ENCODE measurements at regions not wholly inside any gene's neighbourhood (a gene's known extent, or its start where the extent isn't known, plus 50 kb on each side); places are given as distances from the start of the nearest gene placed in this dataset.

- no peak for DNase-seq
- peaks cover 6 to 25% (median 7%) of the 10 kb centered on the region in 6 donors for H3K9me3 Mint-ChIP-seq
- peaks cover 0 to 3% (median 3%) of the 10 kb centered on the region in 3 donors for H3K27me3 Mint-ChIP-seq (ENCODE audit: low read depth in 3 of 3)
- H3K27ac Mint-ChIP-seq = no peak overlapping the region
- H3K4me3 Mint-ChIP-seq = no peak overlapping the region
- no peaks in the 10 kb centered on the region for H3K4me1 Mint-ChIP-seq
- no peaks in the 10 kb centered on the region for H3K36me3 Mint-ChIP-seq
Measured at GRCh38 chr9:115616666-115617239, 498.8 kb upstream of the TNC start.

GRCh38 chr9:115625251-115625650 lies 507.3 kb upstream of the TNC start:
- peaks cover 0 to 3% (median 0%) of the 10 kb centered on the region in 3 donors for H3K27me3 Mint-ChIP-seq (ENCODE audit: low read depth in 3 of 3)
- DNase-seq = no peak
- no peaks in the 10 kb centered on the region for H3K36me3 Mint-ChIP-seq
- no peak overlapping the region for H3K27ac Mint-ChIP-seq
- peaks cover under 1 to 10% (median 6%) of the 10 kb centered on the region in 6 donors for H3K9me3 Mint-ChIP-seq
- H3K4me1 Mint-ChIP-seq = no peaks in the 10 kb centered on the region
- no peak overlapping the region for H3K4me3 Mint-ChIP-seq

GRCh38 chr9:115625954-115626353 lies 508.0 kb upstream of the TNC start:
- Mint-ChIP-seq H3K4me1 (no peaks in the 10 kb centered on the region), H3K36me3 (no peaks in the 10 kb centered on the region), H3K4me3 (no peak overlapping the region), H3K9me3 (peaks cover 2 to 8% (median 6%) of the 10 kb centered on the region in 6 donors), H3K27ac (no peak overlapping the region), H3K27me3 (ENCODE audit: low read depth in 3 of 3) (peaks cover 0 to 1% (median 0%) of the 10 kb centered on the region in 3 donors)
- DNase-seq = no peak

- Mint-ChIP-seq H3K9me3 (peaks cover 0 to 4% (median 0%) of the 10 kb centered on the region in 6 donors), H3K27ac (no peak overlapping the region), H3K4me1 (no peaks in the 10 kb centered on the region), H3K27me3 (ENCODE audit: low read depth in 3 of 3) (peaks cover 0 to 3% (median 0%) of the 10 kb centered on the region in 3 donors), H3K36me3 (no peaks in the 10 kb centered on the region), H3K4me3 (no peak overlapping the region)
- no peak for DNase-seq
Measured at GRCh38 chr9:115627511-115627910, 509.6 kb upstream of the TNC start.

- Mint-ChIP-seq H3K4me1 (no peaks in the 10 kb centered on the region), H3K9me3 (peaks cover 0 to 6% (median 0%) of the 10 kb centered on the region in 6 donors), H3K36me3 (no peaks in the 10 kb centered on the region), H3K27ac (no peak overlapping the region), H3K27me3 (ENCODE audit: low read depth in 3 of 3) (peaks cover 0 to 3% (median 0%) of the 10 kb centered on the region in 3 donors), H3K4me3 (no peak overlapping the region)
- DNase-seq = no peak
Measured at GRCh38 chr9:115628426-115628825, 510.5 kb upstream of the TNC start.

- Mint-ChIP-seq H3K4me1 (no peaks in the 10 kb centered on the region), H3K27me3 (ENCODE audit: low read depth in 3 of 3) (peaks cover 0 to 2% (median 0%) of the 10 kb centered on the region in 3 donors), H3K9me3 (peaks cover 0 to 6% (median 0%) of the 10 kb centered on the region in 6 donors), H3K27ac (no peak overlapping the region), H3K4me3 (no peak overlapping the region), H3K36me3 (no peaks in the 10 kb centered on the region)
- no peak for DNase-seq
Measured at GRCh38 chr9:115629879-115630840, 512.2 kb upstream of the TNC start.

GRCh38 chr9:115632391-115632790 lies 514.4 kb upstream of the TNC start:
- H3K9me3 Mint-ChIP-seq = peaks cover 0 to 9% (median 2%) of the 10 kb centered on the region in 6 donors
- H3K27me3 Mint-ChIP-seq (ENCODE audit: low read depth in 3 of 3) = peaks cover 0 to 2% (median 0%) of the 10 kb centered on the region in 3 donors
- H3K4me1 Mint-ChIP-seq = no peaks in the 10 kb centered on the region
- no peak overlapping the region for H3K4me3 Mint-ChIP-seq
- H3K36me3 Mint-ChIP-seq = no peaks in the 10 kb centered on the region
- no peak for DNase-seq
- H3K27ac Mint-ChIP-seq = no peak overlapping the region

GRCh38 chr9:115633104-115633503 lies 515.1 kb upstream of the TNC start:
- H3K4me1 Mint-ChIP-seq = no peaks in the 10 kb centered on the region
- H3K27me3 Mint-ChIP-seq (ENCODE audit: low read depth in 3 of 3) = peaks cover 0 to 2% (median 0%) of the 10 kb centered on the region in 3 donors
- DNase-seq = no peak
- H3K27ac Mint-ChIP-seq = no peak overlapping the region
- no peaks in the 10 kb centered on the region for H3K36me3 Mint-ChIP-seq
- no peak overlapping the region for H3K4me3 Mint-ChIP-seq
- peaks cover 0 to 9% (median 2%) of the 10 kb centered on the region in 6 donors for H3K9me3 Mint-ChIP-seq

GRCh38 chr9:115635680-115636383 lies 517.8 kb upstream of the PAPPA start:
- Mint-ChIP-seq H3K27me3 (ENCODE audit: low read depth in 3 of 3) (peaks cover 0 to 2% (median 0%) of the 10 kb centered on the region in 3 donors), H3K36me3 (no peaks in the 10 kb centered on the region), H3K9me3 (peaks cover 0 to 7% (median 3%) of the 10 kb centered on the region in 6 donors), H3K4me3 (no peak overlapping the region), H3K4me1 (no peaks in the 10 kb centered on the region), H3K27ac (no peak overlapping the region)
- DNase-seq = no peak

- no peak for DNase-seq
- Mint-ChIP-seq H3K9me3 (peaks cover 0 to 8% (median 4%) of the 10 kb centered on the region in 6 donors), H3K27me3 (ENCODE audit: low read depth in 3 of 3) (peaks cover 0 to 3% (median 0%) of the 10 kb centered on the region in 3 donors), H3K4me1 (no peaks in the 10 kb centered on the region), H3K27ac (no peak overlapping the region), H3K4me3 (no peak overlapping the region), H3K36me3 (no peaks in the 10 kb centered on the region)
Measured at GRCh38 chr9:115636596-115636995, 517.0 kb upstream of the PAPPA start.

- Mint-ChIP-seq H3K4me3 (no peak overlapping the region), H3K36me3 (no peaks in the 10 kb centered on the region), H3K27me3 (ENCODE audit: low read depth in 3 of 3) (peaks cover 0 to 2% (median 0%) of the 10 kb centered on the region in 3 donors)
Measured at GRCh38 chr9:115637661-115638060, 515.9 kb upstream of the PAPPA start.

GRCh38 chr9:115640887-115641286 lies 512.7 kb upstream of the PAPPA start:
- Mint-ChIP-seq H3K4me1 (no peaks in the 10 kb centered on the region), H3K27ac (no peak overlapping the region), H3K36me3 (no peaks in the 10 kb centered on the region), H3K4me3 (no peak overlapping the region), H3K9me3 (peaks cover 0 to 8% (median 4%) of the 10 kb centered on the region in 6 donors), H3K27me3 (ENCODE audit: low read depth in 3 of 3) (peaks cover 0 to 2% (median 1%) of the 10 kb centered on the region in 3 donors)
- no peak for DNase-seq

More at GRCh38 chr9:115637661-115638060, 515.9 kb upstream of the PAPPA start:
- Mint-ChIP-seq H3K27ac (no peak overlapping the region), H3K9me3 (peaks cover 0 to 8% (median 4%) of the 10 kb centered on the region in 6 donors), H3K4me1 (no peaks in the 10 kb centered on the region)
- DNase-seq = no peak

GRCh38 chr9:115642285-115642684 lies 511.3 kb upstream of the PAPPA start:
- no peak overlapping the region for H3K27ac Mint-ChIP-seq
- DNase-seq = no peak
- H3K4me3 Mint-ChIP-seq = no peak overlapping the region
- H3K36me3 Mint-ChIP-seq = no peaks in the 10 kb centered on the region
- peaks cover 0 to 7% (median 2%) of the 10 kb centered on the region in 6 donors for H3K9me3 Mint-ChIP-seq
- H3K4me1 Mint-ChIP-seq = no peaks in the 10 kb centered on the region
- H3K27me3 Mint-ChIP-seq (ENCODE audit: low read depth in 3 of 3) = peaks cover 0 to 2% (median 1%) of the 10 kb centered on the region in 3 donors
